Skeletal muscle cell (primary cell): ENCODE measurements at regions not wholly inside any gene's neighbourhood (a gene's known extent, or its start where the extent isn't known, plus 50 kb on each side); places are given as distances from the start of the nearest gene placed in this dataset.
"Not testable (repeated sequence)": the region's sequence is repeated elsewhere in the genome, so short reads cannot be mapped to it uniquely, and the experiment has no call there.

ENCODE experiments used
- DNase-seq: peaks from one replicate; pipeline ENCODE4 v3.0.0-alpha.2; 2010; ENCODE audit warnings: low read depth
- H3K4me3 ChIP-seq: 2 replicates; pipeline ENCODE4 v1.5.1; 2011; ENCODE audit warnings: low read depth, mild to moderate bottlenecking, control low read depth, low read length, moderate library complexity

GRCh38 chr16:33913601-33914000 is 454.2 kb downstream of the TP53TG3F start:
- DNase-seq, H3K4me3 ChIP-seq: not testable (repeated sequence)

GRCh38 chr16:33920761-33921545 is 461.5 kb downstream of the TP53TG3F start:
- DNase-seq, H3K4me3 ChIP-seq: not testable (repeated sequence)

- not testable (repeated sequence) for H3K4me3 ChIP-seq, DNase-seq
These were observed 463.5 kb downstream of the TP53TG3F start for GRCh38 chr16:33922914-33923313.

- DNase-seq, H3K4me3 ChIP-seq: not testable (repeated sequence)
These were observed 468.6 kb downstream of the TP53TG3F start for GRCh38 chr16:33928026-33928425.

GRCh38 chr16:33932191-33932590 is 472.8 kb downstream of the TP53TG3F start:
- not testable (repeated sequence) for DNase-seq, H3K4me3 ChIP-seq

- DNase-seq, H3K4me3 ChIP-seq: not testable (repeated sequence)
These were observed 473.6 kb downstream of the TP53TG3F start for GRCh38 chr16:33933039-33933438.

- DNase-seq, H3K4me3 ChIP-seq: not testable (repeated sequence)
These were observed 476.4 kb downstream of the TP53TG3F start for GRCh38 chr16:33935766-33936165.

- DNase-seq, H3K4me3 ChIP-seq: not testable (repeated sequence)
These were observed 478.7 kb downstream of the TP53TG3F start for GRCh38 chr16:33938097-33938496.

- not testable (repeated sequence) for H3K4me3 ChIP-seq, DNase-seq
These were observed 502.1 kb downstream of the TP53TG3F start for GRCh38 chr16:33961536-33961935.

GRCh38 chr16:33965534-33965933 is 506.1 kb downstream of the TP53TG3F start:
- not testable (repeated sequence) for DNase-seq

GRCh38 chr16:33966855-33967254 is 507.4 kb downstream of the TP53TG3F start:
- not testable (repeated sequence) for H3K4me3 ChIP-seq, DNase-seq

More at GRCh38 chr16:33965534-33965933, 506.1 kb downstream of the TP53TG3F start:
- H3K4me3 ChIP-seq: not testable (repeated sequence)

- not testable (repeated sequence) for H3K4me3 ChIP-seq, DNase-seq
These were observed 515.1 kb downstream of the TP53TG3F start for GRCh38 chr16:33974557-33974956.

GRCh38 chr16:33975744-33976143 is 516.3 kb downstream of the TP53TG3F start:
- H3K4me3 ChIP-seq, DNase-seq: not testable (repeated sequence)

- not testable (repeated sequence) for DNase-seq, H3K4me3 ChIP-seq
These were observed 517.1 kb downstream of the TP53TG3F start for GRCh38 chr16:33976521-33976920.

GRCh38 chr16:33978784-33979183 is 519.4 kb downstream of the TP53TG3F start:
- not testable (repeated sequence) for H3K4me3 ChIP-seq, DNase-seq

- H3K4me3 ChIP-seq, DNase-seq: not testable (repeated sequence)
These were observed 520.2 kb downstream of the TP53TG3F start for GRCh38 chr16:33979613-33980012.

- not testable (repeated sequence) for DNase-seq, H3K4me3 ChIP-seq
These were observed 521.3 kb downstream of the TP53TG3F start for GRCh38 chr16:33980736-33981135.

GRCh38 chr16:33984428-33984827 is 525.0 kb downstream of the TP53TG3F start:
- not testable (repeated sequence) for DNase-seq

GRCh38 chr16:33986521-33986920 is 527.1 kb downstream of the TP53TG3F start:
- not testable (repeated sequence) for DNase-seq, H3K4me3 ChIP-seq

More at GRCh38 chr16:33984428-33984827, 525.0 kb downstream of the TP53TG3F start:
- H3K4me3 ChIP-seq: not testable (repeated sequence)

GRCh38 chr16:33987348-33987963 is 528.0 kb downstream of the TP53TG3F start:
- H3K4me3 ChIP-seq, DNase-seq: not testable (repeated sequence)
